ENCODE measurements at regions not wholly inside any gene's neighbourhood (a gene's known extent, or its start where the extent isn't known, plus 50 kb on each side); places are given as distances from the start of the nearest gene placed in this dataset.

- TF ChIP-seq RXRA (IDR thresholded peaks at IDR 0.05; ENCODE audit: borderline replicate concordance, low read depth): no peak
- TF ChIP-seq, protein P1, sequence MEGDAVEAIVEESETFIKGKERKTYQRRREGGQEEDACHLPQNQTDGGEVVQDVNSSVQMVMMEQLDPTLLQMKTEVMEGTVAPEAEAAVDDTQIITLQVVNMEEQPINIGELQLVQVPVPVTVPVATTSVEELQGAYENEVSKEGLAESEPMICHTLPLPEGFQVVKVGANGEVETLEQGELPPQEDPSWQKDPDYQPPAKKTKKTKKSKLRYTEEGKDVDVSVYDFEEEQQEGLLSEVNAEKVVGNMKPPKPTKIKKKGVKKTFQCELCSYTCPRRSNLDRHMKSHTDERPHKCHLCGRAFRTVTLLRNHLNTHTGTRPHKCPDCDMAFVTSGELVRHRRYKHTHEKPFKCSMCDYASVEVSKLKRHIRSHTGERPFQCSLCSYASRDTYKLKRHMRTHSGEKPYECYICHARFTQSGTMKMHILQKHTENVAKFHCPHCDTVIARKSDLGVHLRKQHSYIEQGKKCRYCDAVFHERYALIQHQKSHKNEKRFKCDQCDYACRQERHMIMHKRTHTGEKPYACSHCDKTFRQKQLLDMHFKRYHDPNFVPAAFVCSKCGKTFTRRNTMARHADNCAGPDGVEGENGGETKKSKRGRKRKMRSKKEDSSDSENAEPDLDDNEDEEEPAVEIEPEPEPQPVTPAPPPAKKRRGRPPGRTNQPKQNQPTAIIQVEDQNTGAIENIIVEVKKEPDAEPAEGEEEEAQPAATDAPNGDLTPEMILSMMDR (IDR thresholded peaks at IDR 0.05): no peak
- no peak for TF ChIP-seq RFX5 (IDR thresholded peaks at IDR 0.05; ENCODE audit: low read length)
- TF ChIP-seq POLR2AphosphoS5 (IDR thresholded peaks at IDR 0.05; ENCODE audit: low read depth, low read length): no peak
- no peak for TF ChIP-seq JUND (IDR thresholded peaks at IDR 0.05)
- TF ChIP-seq TEAD4 (IDR thresholded peaks at IDR 0.05; ENCODE audit: borderline replicate concordance, insufficient read depth): no peak
- no peak for TF ChIP-seq EP300 (IDR thresholded peaks at IDR 0.05; ENCODE audit: borderline replicate concordance in 1 of 2, low read depth in 1 of 2, low read length in 1 of 2)
- TF ChIP-seq FOXM1 (IDR thresholded peaks at IDR 0.05; ENCODE audit: low read depth): no peak
- TF ChIP-seq TCF12 (IDR thresholded peaks at IDR 0.05): no peak
- no peak for TF ChIP-seq USF2 (IDR thresholded peaks at IDR 0.05; ENCODE audit: borderline replicate concordance, low read depth, low read length)
These were observed 200.4 kb upstream of the IPO5 start for GRCh38 chr13:97752961-97753668.
